ENCODE measurements at regions not wholly inside any gene's neighbourhood (a gene's known extent, or its start where the extent isn't known, plus 50 kb on each side); places are given as distances from the start of the nearest gene placed in this dataset.

GRCh38 chr10:106044503-106044902 is 1120.0 kb downstream of the SORCS1 start:
- TF ChIP-seq POLR2AphosphoS5 (IDR thresholded peaks at IDR 0.05; ENCODE audit: low read depth, low read length) (no peak), POLR2A (IDR thresholded peaks at IDR 0.05; ENCODE audit: low read depth, low read length) (no peak), TAF1 (IDR thresholded peaks at IDR 0.05; ENCODE audit: borderline replicate concordance, low read depth, low read length) (no peak)

Data from GM12892 (cell line).